AG10803 (cell line): ENCODE measurements at regions not wholly inside any gene's neighbourhood (a gene's known extent, or its start where the extent isn't known, plus 50 kb on each side); places are given as distances from the start of the nearest gene placed in this dataset.

Experiments used
- DNase-seq: peaks from one replicate; pipeline ENCODE4 v3.0.0; 2010; ENCODE audit warnings: low read depth
- H3K4me3 ChIP-seq: 2 replicates; pipeline ENCODE4 v1.5.1; 2011; ENCODE audit warnings: mild to moderate bottlenecking, low read length, control low read depth
- CTCF ChIP-seq: conservative IDR thresholded peaks from 2 replicates; pipeline ENCODE4 v1.5.1; 2011; ENCODE audit warnings: mild to moderate bottlenecking, low read length, control low read depth, inconsistent platforms

GRCh38 chr11:42265072-42265471, 805.6 kb upstream of the LRRC4C start:
- no peak for DNase-seq
- TF ChIP-seq CTCF = no peak
- no peak overlapping the region for H3K4me3 ChIP-seq

GRCh38 chr11:42271306-42271705, 811.9 kb upstream of the LRRC4C start:
- DNase-seq = peak; percentile 5

GRCh38 chr11:42273977-42274376, 814.5 kb upstream of the LRRC4C start:
- no peak for DNase-seq
- no peak for TF ChIP-seq CTCF
- no peak overlapping the region for H3K4me3 ChIP-seq

More at GRCh38 chr11:42271306-42271705, 811.9 kb upstream of the LRRC4C start:
- H3K4me3 ChIP-seq = no peak overlapping the region
- TF ChIP-seq CTCF = no peak

GRCh38 chr11:42296910-42297309, 837.5 kb upstream of the LRRC4C start:
- no peak overlapping the region for H3K4me3 ChIP-seq
- DNase-seq = no peak
- no peak for TF ChIP-seq CTCF

- DNase-seq = no peak
- no peak overlapping the region for H3K4me3 ChIP-seq
- TF ChIP-seq CTCF = no peak
Measured at GRCh38 chr11:42299780-42300179, 840.3 kb upstream of the LRRC4C start.

GRCh38 chr11:42301777-42302176, 842.3 kb upstream of the LRRC4C start:
- DNase-seq = no peak
- no peak overlapping the region for H3K4me3 ChIP-seq
- TF ChIP-seq CTCF = no peak

- no peak for DNase-seq
- no peak overlapping the region for H3K4me3 ChIP-seq
- TF ChIP-seq CTCF = no peak
Measured at GRCh38 chr11:42311514-42311913, 852.1 kb upstream of the LRRC4C start.
